PC-3 (cell line): ENCODE measurements at regions not wholly inside any gene's neighbourhood (a gene's known extent, or its start where the extent isn't known, plus 50 kb on each side); places are given as distances from the start of the nearest gene placed in this dataset.

Experiments used
- ATAC-seq: fragments of 200-7000 bp; cut with Tn5 transposase; 2 replicates; pipeline ENCODE4 v1.9.1; 2020; ENCODE audit warnings: mild to moderate bottlenecking, moderate library complexity
- BruUV-seq: library from RNA; stranded (reverse); fragments of 400-500 nt; replicated peaks from 2 replicates; lab custom pipeline; 2021; lab: Mats Ljungman, UMichigan
- CTCF ChIA-PET: fragments of 300-600 bp; sonication (Branson Sonifier 250); formaldehyde crosslinking; loops from one replicate; lab custom pipeline; 2022; ENCODE audit warnings: antibody characterized with exemption; lab: Charles Lee
- POLR2A ChIA-PET: fragments of 300-600 bp; sonication (Branson Sonifier 250); formaldehyde crosslinking; loops from one replicate; lab custom pipeline; 2022; ENCODE audit warnings: antibody characterized with exemption; ENCODE audit not compliant: unreplicated experiment; lab: Charles Lee
- DNase-seq: peaks from one replicate; pipeline ENCODE4 v3.0.0-alpha.2; 2015
- H2AFZ ChIP-seq: fragments of 300-600 bp; sonication (generic); 2 replicates; pipeline ENCODE4 v1.6.0; 2016; ENCODE audit warnings: antibody characterized with exemption, low read length
- H3F3A ChIP-seq: fragments of 300-600 bp; sonication (generic); one replicate; pipeline ENCODE4 v1.6.0; 2017; ENCODE audit warnings: antibody characterized with exemption, low read length, control low read depth, mild to moderate bottlenecking; ENCODE audit not compliant: unreplicated experiment
- H3K27ac ChIP-seq: fragments of 300-600 bp; sonication (generic); 2 replicates; pipeline ENCODE4 v1.5.1; 2016; ENCODE audit warnings: mild to moderate bottlenecking, low read length
- H3K27me3 ChIP-seq: fragments of 300-600 bp; sonication (generic); 2 replicates; pipeline ENCODE4 v1.6.1; 2016; ENCODE audit warnings: low read length, mixed read lengths
- H3K36me3 ChIP-seq: fragments of 300-600 bp; sonication (generic); 2 replicates; pipeline ENCODE4 v1.6.1; 2016; ENCODE audit warnings: low read depth, mixed run types, low read length, mixed read lengths
- H3K4me1 ChIP-seq: fragments of 300-600 bp; sonication (generic); 2 replicates; pipeline ENCODE4 v1.5.1; 2016; ENCODE audit warnings: low read length; ENCODE audit not compliant: insufficient read depth
- H3K4me2 ChIP-seq: fragments of 300-600 bp; sonication (generic); 2 replicates; pipeline ENCODE4 v1.6.0; 2016; ENCODE audit warnings: low read length
- H3K4me3 ChIP-seq: fragments of 300-600 bp; sonication (generic); 2 replicates; pipeline ENCODE4 v1.5.1; 2016; ENCODE audit warnings: mild to moderate bottlenecking, low read length, mixed read lengths
- H3K79me2 ChIP-seq: fragments of 300-600 bp; sonication (generic); 2 replicates; pipeline ENCODE4 v1.6.1; 2017; ENCODE audit warnings: low read length, mixed read lengths
- H3K9ac ChIP-seq: fragments of 300-600 bp; sonication (generic); 2 replicates; pipeline ENCODE4 v1.6.0; 2016; ENCODE audit warnings: mild to moderate bottlenecking, low read length
- H3K9me2 ChIP-seq: fragments of 300-600 bp; sonication (generic); replicated peaks from 2 replicates; pipeline ENCODE4 v1.6.1; 2016; ENCODE audit warnings: mixed run types, low read length, mixed read lengths
- H3K9me3 ChIP-seq: fragments of 300-600 bp; sonication (generic); 2 replicates; pipeline ENCODE4 v1.6.1; 2016; ENCODE audit warnings: low read length, mixed read lengths
- H4K20me1 ChIP-seq: fragments of 300-600 bp; sonication (generic); 2 replicates; pipeline ENCODE4 v1.6.1; 2016; ENCODE audit warnings: low read length, mixed read lengths
- EZH2 ChIP-seq: fragments of 300-600 bp; sonication (generic); IDR thresholded peaks from one replicate; pipeline ENCODE4 v1.6.1; 2017; ENCODE audit warnings: antibody characterized with exemption, mild to moderate bottlenecking, low read length; ENCODE audit not compliant: unreplicated experiment
- EZH2phosphoT487 ChIP-seq: fragments of 300-600 bp; sonication (generic); IDR thresholded peaks from 2 replicates; pipeline ENCODE4 v1.6.1; 2018; ENCODE audit warnings: mild to moderate bottlenecking, antibody characterized with exemption, low read length, borderline replicate concordance
- intact Hi-C: fragments of 100-400 bp; cut with micrococcal nuclease; formaldehyde crosslinking; loops from 2 replicates; pipeline ENCODE4 v1.9.0; 2023
- TF ChIP-seq, protein P1 (sequence below): fragments of 300-600 bp; sonication (generic); conservative IDR thresholded peaks from 2 replicates; pipeline ENCODE4 v1.5.1; 2017; ENCODE audit warnings: antibody characterized with exemption, low read depth, mild to moderate bottlenecking, low read length

DNA sequence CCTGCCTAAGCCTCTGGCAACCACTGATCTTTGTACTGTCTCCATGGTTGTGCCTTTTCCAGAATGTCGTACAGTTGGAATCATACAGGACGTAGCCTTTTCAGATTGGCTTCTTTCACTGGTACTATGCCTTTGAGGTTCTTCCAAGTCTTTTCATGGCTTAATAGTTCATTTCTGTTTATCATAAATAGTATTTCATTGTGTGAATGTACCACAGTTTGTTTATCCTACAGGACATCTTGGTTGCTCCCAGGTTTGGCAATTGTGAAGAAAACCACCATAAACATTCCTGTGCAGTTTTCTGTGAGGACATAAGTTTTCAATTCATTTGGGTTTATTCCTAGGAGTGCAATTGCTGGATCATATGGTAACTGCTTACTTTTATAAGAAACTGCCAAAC is 190.6 kb upstream of the RAB4A start:
- TF ChIP-seq EZH2phosphoT487, result no peak
- TF ChIP-seq, protein P1, sequence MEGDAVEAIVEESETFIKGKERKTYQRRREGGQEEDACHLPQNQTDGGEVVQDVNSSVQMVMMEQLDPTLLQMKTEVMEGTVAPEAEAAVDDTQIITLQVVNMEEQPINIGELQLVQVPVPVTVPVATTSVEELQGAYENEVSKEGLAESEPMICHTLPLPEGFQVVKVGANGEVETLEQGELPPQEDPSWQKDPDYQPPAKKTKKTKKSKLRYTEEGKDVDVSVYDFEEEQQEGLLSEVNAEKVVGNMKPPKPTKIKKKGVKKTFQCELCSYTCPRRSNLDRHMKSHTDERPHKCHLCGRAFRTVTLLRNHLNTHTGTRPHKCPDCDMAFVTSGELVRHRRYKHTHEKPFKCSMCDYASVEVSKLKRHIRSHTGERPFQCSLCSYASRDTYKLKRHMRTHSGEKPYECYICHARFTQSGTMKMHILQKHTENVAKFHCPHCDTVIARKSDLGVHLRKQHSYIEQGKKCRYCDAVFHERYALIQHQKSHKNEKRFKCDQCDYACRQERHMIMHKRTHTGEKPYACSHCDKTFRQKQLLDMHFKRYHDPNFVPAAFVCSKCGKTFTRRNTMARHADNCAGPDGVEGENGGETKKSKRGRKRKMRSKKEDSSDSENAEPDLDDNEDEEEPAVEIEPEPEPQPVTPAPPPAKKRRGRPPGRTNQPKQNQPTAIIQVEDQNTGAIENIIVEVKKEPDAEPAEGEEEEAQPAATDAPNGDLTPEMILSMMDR, result no peak
- no peak for TF ChIP-seq EZH2
- peaks cover 79% of the 10 kb centered on the region for H3K27me3 ChIP-seq
- H3K27ac ChIP-seq, result no peak overlapping the region
- intact Hi-C loops, result no loop called here
- no peaks in the 10 kb centered on the region for H4K20me1 ChIP-seq
- H3K4me1 ChIP-seq, result peaks cover 2% of the 10 kb centered on the region; the same call in 1 of the 2 replicates
- H3F3A ChIP-seq, result no peaks in the 10 kb centered on the region
- no peaks in the 10 kb centered on the region for H3K9me2 ChIP-seq
- no peak overlapping the region for H2AFZ ChIP-seq
- no peak for ATAC-seq
- no peak overlapping the region for H3K9ac ChIP-seq
- DNase-seq, result no peak
- no peaks in the 10 kb centered on the region for H3K36me3 ChIP-seq
- no peak overlapping the region for H3K4me3 ChIP-seq
- H3K4me2 ChIP-seq, result no peak overlapping the region
- peaks cover 7% of the 10 kb centered on the region; the same call in 1 of the 2 replicates for H3K9me3 ChIP-seq
- H3K79me2 ChIP-seq, result no peaks in the 10 kb centered on the region
- ChIA-PET CTCF (no interaction called here), POLR2A (no interaction called here)
- no TSS peak for BruUV-seq

- Histone ChIP-seq H3K4me1 (no peaks in the 10 kb centered on the region), H3K4me2 (no peak overlapping the region), H3K9ac (no peak overlapping the region), H3K9me2 (no peaks in the 10 kb centered on the region), H4K20me1 (no peaks in the 10 kb centered on the region), H3K79me2 (no peaks in the 10 kb centered on the region), H3K36me3 (no peaks in the 10 kb centered on the region), H3K4me3 (no peak overlapping the region), H2AFZ (no peak overlapping the region), H3K27ac (no peak overlapping the region), H3F3A (no peaks in the 10 kb centered on the region), H3K9me3 (peaks cover 7% of the 10 kb centered on the region; the same call in 1 of the 2 replicates), H3K27me3 (peaks cover 72% of the 10 kb centered on the region)
- no peak for DNase-seq
- no peak for ATAC-seq
- TF ChIP-seq EZH2 (no peak), EZH2phosphoT487 (no peak)
- TF ChIP-seq, protein P1, result no peak
- no TSS peak for BruUV-seq
- intact Hi-C loops, result no loop called here
- CTCF ChIA-PET, result no interaction called here
- POLR2A ChIA-PET, result no interaction called here
Measured at GRCh38 chr1:229085291-229085690, 185.6 kb upstream of the RAB4A start.

DNA sequence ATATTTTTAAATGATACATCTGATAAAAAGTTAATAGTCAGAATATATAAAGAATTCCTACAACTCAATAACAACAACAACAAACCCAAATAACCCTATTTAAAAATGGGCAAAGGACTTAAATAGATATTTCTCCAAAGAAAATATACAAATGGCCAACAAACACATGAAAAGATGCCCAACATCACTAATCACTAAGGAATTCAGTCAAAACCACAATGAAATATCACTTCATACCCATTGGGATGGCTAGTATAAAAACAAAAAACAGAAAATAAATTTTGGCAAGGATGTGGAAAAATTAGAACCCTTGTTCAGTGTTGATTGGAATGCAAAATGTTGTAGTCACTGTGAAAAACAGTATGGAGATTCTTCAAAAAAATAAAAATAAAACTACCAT is 184.8 kb upstream of the RAB4A start:
- no peak overlapping the region for H3K4me2 ChIP-seq
- no TSS peak for BruUV-seq
- H3K79me2 ChIP-seq, result no peaks in the 10 kb centered on the region
- peaks cover 7% of the 10 kb centered on the region; the same call in 1 of the 2 replicates for H3K9me3 ChIP-seq
- H3F3A ChIP-seq, result no peaks in the 10 kb centered on the region
- H3K9ac ChIP-seq, result no peak overlapping the region
- H4K20me1 ChIP-seq, result no peaks in the 10 kb centered on the region
- H2AFZ ChIP-seq, result no peak overlapping the region
- ChIA-PET CTCF (no interaction called here), POLR2A (no interaction called here)
- ATAC-seq (no peak), DNase-seq (no peak)
- no peaks in the 10 kb centered on the region for H3K4me1 ChIP-seq
- TF ChIP-seq, protein P1, result no peak
- TF ChIP-seq EZH2phosphoT487, result no peak
- TF ChIP-seq EZH2, result no peak
- no peak overlapping the region for H3K4me3 ChIP-seq
- H3K27me3 ChIP-seq, result peaks cover 64% of the 10 kb centered on the region
- intact Hi-C loops, result no loop called here
- H3K9me2 ChIP-seq, result no peaks in the 10 kb centered on the region
- H3K36me3 ChIP-seq, result no peaks in the 10 kb centered on the region
- no peak overlapping the region for H3K27ac ChIP-seq
